ENCODE measurements at regions not wholly inside any gene's neighbourhood (a gene's known extent, or its start where the extent isn't known, plus 50 kb on each side); places are given as distances from the start of the nearest gene placed in this dataset.

DNA sequence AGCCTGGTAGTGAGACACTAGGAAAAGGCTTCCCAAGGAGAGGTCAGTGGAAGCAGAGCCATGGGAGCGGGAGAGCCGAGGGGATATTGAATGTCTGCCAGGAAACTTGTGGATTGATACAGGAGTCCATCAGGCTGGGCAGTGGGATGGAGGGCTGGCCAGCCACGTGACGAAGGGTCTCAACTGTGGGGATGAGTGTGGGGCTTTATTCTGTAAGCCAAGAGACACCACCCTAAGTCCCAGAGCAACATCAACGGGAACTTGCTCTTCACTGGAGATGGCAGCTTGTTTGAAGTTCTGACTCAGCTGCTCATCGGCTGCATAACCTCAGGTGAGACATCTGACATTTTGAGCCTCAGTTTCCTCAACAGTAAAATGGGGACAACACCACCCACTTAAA lies 197.8 kb downstream of the VRK1 start (continued):
- TF ChIP-seq ERG (CRISPR knock-in tag; IDR thresholded peaks at IDR 0.05) (no peak), ZNF317 (CRISPR knock-in tag; IDR thresholded peaks at IDR 0.05; ENCODE audit: borderline replicate concordance, low read depth) (no peak), NFE2L1 (CRISPR knock-in tag; IDR thresholded peaks at IDR 0.05) (no peak)

GRCh38 chr14:96997269-96997668 lies 200.1 kb downstream of the VRK1 start:
- ChIA-PET POLR2A (no interaction called here), CTCF (no interaction called here)
- Mint-ChIP-seq H3K36me3 (no peaks in the 10 kb centered on the region), H3K4me1 (peaks cover 8% of the 10 kb centered on the region), H3K27me3 (ENCODE audit: low read depth) (peaks cover 5% of the 10 kb centered on the region; the same call in 1 of the 2 replicates), H3K4me3 (no peak overlapping the region), H3K9me3 (peaks cover under 1% of the 10 kb centered on the region; the same call in 1 of the 2 replicates), H3K27ac (no peak overlapping the region)
- ATAC-seq (no peak), DNase-seq (ENCODE audit: low spot score) (no peak)
- TF ChIP-seq HMGA2 (CRISPR knock-in tag; IDR thresholded peaks at IDR 0.05) (no peak), OVOL2 (CRISPR knock-in tag; IDR thresholded peaks at IDR 0.05; ENCODE audit: borderline replicate concordance) (no peak), MXD4 (CRISPR knock-in tag; IDR thresholded peaks at IDR 0.05; ENCODE audit: borderline replicate concordance) (no peak), FOXJ3 (CRISPR knock-in tag; IDR thresholded peaks at IDR 0.05; ENCODE audit: borderline replicate concordance) (no peak), RELA (CRISPR knock-in tag; IDR thresholded peaks at IDR 0.05; ENCODE audit: borderline replicate concordance) (no peak)
- TF ChIP-seq, protein P1, sequence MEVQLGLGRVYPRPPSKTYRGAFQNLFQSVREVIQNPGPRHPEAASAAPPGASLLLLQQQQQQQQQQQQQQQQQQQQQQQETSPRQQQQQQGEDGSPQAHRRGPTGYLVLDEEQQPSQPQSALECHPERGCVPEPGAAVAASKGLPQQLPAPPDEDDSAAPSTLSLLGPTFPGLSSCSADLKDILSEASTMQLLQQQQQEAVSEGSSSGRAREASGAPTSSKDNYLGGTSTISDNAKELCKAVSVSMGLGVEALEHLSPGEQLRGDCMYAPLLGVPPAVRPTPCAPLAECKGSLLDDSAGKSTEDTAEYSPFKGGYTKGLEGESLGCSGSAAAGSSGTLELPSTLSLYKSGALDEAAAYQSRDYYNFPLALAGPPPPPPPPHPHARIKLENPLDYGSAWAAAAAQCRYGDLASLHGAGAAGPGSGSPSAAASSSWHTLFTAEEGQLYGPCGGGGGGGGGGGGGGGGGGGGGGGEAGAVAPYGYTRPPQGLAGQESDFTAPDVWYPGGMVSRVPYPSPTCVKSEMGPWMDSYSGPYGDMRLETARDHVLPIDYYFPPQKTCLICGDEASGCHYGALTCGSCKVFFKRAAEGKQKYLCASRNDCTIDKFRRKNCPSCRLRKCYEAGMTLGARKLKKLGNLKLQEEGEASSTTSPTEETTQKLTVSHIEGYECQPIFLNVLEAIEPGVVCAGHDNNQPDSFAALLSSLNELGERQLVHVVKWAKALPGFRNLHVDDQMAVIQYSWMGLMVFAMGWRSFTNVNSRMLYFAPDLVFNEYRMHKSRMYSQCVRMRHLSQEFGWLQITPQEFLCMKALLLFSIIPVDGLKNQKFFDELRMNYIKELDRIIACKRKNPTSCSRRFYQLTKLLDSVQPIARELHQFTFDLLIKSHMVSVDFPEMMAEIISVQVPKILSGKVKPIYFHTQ (CRISPR knock-in tag; IDR thresholded peaks at IDR 0.05) = no peak
- TF ChIP-seq, protein P2, sequence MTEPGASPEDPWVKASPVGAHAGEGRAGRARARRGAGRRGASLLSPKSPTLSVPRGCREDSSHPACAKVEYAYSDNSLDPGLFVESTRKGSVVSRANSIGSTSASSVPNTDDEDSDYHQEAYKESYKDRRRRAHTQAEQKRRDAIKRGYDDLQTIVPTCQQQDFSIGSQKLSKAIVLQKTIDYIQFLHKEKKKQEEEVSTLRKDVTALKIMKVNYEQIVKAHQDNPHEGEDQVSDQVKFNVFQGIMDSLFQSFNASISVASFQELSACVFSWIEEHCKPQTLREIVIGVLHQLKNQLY (CRISPR knock-in tag; IDR thresholded peaks at IDR 0.05) = no peak

- Mint-ChIP-seq H3K9me3 (peaks cover 8% of the 10 kb centered on the region; the same call in 1 of the 2 replicates), H3K27me3 (ENCODE audit: low read depth) (no peaks in the 10 kb centered on the region), H3K36me3 (no peaks in the 10 kb centered on the region), H3K4me1 (peaks cover 8% of the 10 kb centered on the region), H3K27ac (no peak overlapping the region), H3K4me3 (no peak overlapping the region)
- ATAC-seq = no peak
- DNase-seq (ENCODE audit: low spot score) = no peak
- no peak for TF ChIP-seq CDX4 (CRISPR knock-in tag; IDR thresholded peaks at IDR 0.05; ENCODE audit: borderline replicate concordance)
- TF ChIP-seq, protein P3, sequence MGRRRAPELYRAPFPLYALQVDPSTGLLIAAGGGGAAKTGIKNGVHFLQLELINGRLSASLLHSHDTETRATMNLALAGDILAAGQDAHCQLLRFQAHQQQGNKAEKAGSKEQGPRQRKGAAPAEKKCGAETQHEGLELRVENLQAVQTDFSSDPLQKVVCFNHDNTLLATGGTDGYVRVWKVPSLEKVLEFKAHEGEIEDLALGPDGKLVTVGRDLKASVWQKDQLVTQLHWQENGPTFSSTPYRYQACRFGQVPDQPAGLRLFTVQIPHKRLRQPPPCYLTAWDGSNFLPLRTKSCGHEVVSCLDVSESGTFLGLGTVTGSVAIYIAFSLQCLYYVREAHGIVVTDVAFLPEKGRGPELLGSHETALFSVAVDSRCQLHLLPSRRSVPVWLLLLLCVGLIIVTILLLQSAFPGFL (CRISPR knock-in tag; IDR thresholded peaks at IDR 0.05; ENCODE audit: borderline replicate concordance) = no peak
- TF ChIP-seq CTCF (IDR thresholded peaks at IDR 0.05) = no peak
- no peak for TF ChIP-seq CREB1 (CRISPR knock-in tag; IDR thresholded peaks at IDR 0.05)
- TF ChIP-seq SP1 (CRISPR knock-in tag; conservative IDR thresholded peaks at IDR 0.05) = no peak
- no peak for TF ChIP-seq GTF2I (CRISPR knock-in tag; conservative IDR thresholded peaks at IDR 0.05)
- POLR2A ChIA-PET = interaction anchor here (0.6 kb wide), 1 partner anchor 157 kb away, joined by 4 read pairs; no protein-coding TSS in a partner anchor
- CTCF ChIA-PET = no interaction called here
These were observed 200.8 kb downstream of the VRK1 start for GRCh38 chr14:96997996-96998395.

Data from WTC11 (cell line).